ENCODE measurements at regions not wholly inside any gene's neighbourhood (a gene's known extent, or its start where the extent isn't known, plus 50 kb on each side); places are given as distances from the start of the nearest gene placed in this dataset.
A peak's percentile ranks its signal among the peaks of the same experiment; 100 is the strongest.

DNA sequence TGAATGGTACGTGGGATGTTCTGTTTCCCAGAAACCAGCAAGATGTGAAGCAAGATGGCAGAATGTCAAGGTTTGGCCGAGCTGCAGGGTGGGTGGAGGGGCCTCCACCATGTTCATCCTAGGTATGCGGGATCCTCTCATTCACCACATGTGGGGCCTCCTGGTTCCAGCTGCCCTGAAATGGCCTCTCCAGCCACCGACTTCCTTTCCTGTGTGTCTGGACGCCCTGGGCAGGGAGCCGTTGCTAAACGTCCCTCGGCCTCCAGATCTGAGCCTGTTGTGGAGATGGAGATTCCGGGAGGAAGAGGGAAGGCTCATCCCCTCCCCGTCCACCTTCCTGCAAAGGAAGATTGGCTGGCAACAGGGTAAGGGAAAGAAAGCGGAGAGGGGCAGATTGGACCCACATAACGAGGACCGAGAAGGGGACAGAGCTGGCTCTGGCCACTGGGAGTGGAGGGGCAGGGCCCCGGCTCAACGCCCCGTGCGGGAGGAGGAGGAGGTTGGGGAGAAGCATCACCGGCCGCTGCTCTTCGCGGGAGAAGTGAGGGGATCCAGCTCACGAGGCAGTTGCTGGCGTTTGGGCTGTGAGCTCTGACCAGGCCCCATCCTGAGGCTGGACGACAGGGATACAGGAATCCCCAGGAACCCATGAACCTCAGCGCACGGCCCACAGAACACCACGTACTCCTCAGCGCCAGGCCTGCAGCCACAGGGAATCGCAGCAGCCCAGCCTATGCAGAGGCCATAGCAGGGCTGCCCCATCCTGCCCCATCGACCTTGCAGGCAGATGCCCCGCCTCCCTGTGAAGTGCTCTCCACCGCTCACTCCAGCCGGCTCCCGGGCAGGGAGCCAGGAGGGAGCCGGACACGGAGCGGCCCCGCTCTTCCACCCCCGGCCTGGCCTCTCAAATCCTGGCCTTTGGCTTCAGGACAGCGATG lies 98.3 kb downstream of the FOXL3 start:
- no peaks in the 10 kb centered on the region for H3K4me1 ChIP-seq
- no peaks in the 10 kb centered on the region for H3K9me3 ChIP-seq
- H3K36me3 ChIP-seq = no peaks in the 10 kb centered on the region
- intact Hi-C loops (cut with DNase I) = no loop called here
- TF ChIP-seq, protein P1, sequence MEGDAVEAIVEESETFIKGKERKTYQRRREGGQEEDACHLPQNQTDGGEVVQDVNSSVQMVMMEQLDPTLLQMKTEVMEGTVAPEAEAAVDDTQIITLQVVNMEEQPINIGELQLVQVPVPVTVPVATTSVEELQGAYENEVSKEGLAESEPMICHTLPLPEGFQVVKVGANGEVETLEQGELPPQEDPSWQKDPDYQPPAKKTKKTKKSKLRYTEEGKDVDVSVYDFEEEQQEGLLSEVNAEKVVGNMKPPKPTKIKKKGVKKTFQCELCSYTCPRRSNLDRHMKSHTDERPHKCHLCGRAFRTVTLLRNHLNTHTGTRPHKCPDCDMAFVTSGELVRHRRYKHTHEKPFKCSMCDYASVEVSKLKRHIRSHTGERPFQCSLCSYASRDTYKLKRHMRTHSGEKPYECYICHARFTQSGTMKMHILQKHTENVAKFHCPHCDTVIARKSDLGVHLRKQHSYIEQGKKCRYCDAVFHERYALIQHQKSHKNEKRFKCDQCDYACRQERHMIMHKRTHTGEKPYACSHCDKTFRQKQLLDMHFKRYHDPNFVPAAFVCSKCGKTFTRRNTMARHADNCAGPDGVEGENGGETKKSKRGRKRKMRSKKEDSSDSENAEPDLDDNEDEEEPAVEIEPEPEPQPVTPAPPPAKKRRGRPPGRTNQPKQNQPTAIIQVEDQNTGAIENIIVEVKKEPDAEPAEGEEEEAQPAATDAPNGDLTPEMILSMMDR (IDR thresholded peaks at IDR 0.05) = no peak
- H3K27me3 ChIP-seq = no peaks in the 10 kb centered on the region
- peak; percentile 13 for DNase-seq
- no peak overlapping the region for H3K4me3 ChIP-seq
- no peak overlapping the region for H3K27ac ChIP-seq
- no peak overlapping the region for H3K9ac ChIP-seq (ENCODE audit: low read depth in 2 of 2, low read length in 2 of 2)

DNA sequence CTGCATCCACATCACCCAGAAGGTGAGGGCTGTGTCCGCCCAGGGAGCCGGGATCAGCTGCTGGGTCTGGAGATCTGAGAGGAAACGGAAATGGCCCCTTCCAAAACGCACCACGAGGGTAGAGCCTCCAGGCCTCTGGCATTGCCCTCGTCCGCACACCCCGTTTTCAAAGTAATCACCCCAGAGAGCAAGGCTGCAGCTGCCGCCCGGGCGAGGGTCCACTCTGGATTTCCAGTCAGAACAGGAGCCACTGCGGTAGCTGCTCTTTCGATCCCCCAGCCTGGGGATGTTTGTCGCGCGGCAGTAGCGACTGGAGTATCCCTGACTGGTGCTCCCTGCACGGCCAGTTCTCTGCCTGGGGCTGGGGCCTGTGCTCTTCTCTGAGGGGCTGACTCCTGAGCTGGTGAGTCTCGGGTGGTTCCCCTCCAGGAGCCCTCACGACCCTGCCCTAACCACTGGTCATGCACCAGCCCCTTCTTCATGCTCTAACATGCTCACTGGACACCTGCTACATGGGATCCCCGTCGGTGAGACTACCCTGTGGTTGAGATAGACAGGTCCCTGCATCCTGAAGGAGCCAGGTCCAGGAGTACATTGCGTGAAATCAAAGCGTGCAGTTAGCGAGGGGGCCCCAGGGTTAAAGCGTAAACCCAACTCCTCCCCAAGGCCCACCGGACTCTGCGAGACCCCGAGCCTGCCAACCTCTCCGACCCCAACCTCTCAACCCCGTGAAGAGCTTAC lies 99.2 kb downstream of the FOXL3 start:
- no peak overlapping the region for H3K4me3 ChIP-seq
- intact Hi-C loops (cut with DNase I) = no loop called here
- DNase-seq = peak; percentile 12
- no peak overlapping the region for H3K9ac ChIP-seq (ENCODE audit: low read depth in 2 of 2, low read length in 2 of 2)
- no peaks in the 10 kb centered on the region for H3K36me3 ChIP-seq
- no peaks in the 10 kb centered on the region for H3K4me1 ChIP-seq
- no peaks in the 10 kb centered on the region for H3K27me3 ChIP-seq
- H3K27ac ChIP-seq = no peak overlapping the region
- TF ChIP-seq, protein P1 (IDR thresholded peaks at IDR 0.05) = no peak
- H3K9me3 ChIP-seq = no peaks in the 10 kb centered on the region

DNA sequence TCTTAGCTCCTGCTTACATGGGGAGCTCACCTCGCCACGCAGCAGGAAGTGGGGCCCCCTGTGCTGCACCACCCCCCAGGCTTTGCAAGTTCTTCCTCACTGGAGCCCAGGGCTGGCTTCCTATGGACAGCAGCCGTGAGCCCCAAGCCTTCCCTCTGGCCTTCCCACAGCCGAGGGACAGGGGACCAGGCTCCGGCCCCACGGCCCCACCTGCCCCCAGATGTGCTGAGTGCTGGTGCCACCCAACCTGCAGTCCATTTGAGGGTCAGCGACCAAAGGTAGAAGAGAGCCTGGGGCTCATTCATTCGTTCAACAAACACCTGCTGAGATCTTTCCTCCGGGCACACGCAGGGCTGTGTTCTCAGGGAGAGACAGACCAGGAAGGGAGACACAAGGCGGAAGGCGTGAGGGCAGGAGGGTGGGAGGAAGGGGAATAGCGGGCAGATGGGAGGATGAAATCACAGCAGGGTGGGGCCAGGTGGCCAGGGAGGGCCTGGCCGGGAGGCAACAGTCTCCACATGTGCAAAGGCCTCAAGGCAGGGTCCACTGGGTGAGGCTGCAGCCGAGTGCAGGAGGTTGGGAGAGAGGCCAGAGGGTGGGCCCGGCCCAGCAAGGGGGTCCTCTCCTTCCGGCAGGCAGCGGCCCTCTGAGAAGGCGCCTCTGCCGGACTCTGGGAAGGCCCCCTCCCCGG lies 100.1 kb downstream of the FOXL3 start:
- intact Hi-C loops (cut with DNase I) = no loop called here
- Histone ChIP-seq H3K27me3 (no peaks in the 10 kb centered on the region), H3K9me3 (no peaks in the 10 kb centered on the region), H3K4me1 (no peaks in the 10 kb centered on the region), H3K4me3 (no peak overlapping the region), H3K36me3 (no peaks in the 10 kb centered on the region), H3K9ac (ENCODE audit: low read depth in 2 of 2, low read length in 2 of 2) (no peak overlapping the region), H3K27ac (no peak overlapping the region)
- TF ChIP-seq, protein P1 (IDR thresholded peaks at IDR 0.05) = no peak
- DNase-seq = peak; percentile 19

DNA sequence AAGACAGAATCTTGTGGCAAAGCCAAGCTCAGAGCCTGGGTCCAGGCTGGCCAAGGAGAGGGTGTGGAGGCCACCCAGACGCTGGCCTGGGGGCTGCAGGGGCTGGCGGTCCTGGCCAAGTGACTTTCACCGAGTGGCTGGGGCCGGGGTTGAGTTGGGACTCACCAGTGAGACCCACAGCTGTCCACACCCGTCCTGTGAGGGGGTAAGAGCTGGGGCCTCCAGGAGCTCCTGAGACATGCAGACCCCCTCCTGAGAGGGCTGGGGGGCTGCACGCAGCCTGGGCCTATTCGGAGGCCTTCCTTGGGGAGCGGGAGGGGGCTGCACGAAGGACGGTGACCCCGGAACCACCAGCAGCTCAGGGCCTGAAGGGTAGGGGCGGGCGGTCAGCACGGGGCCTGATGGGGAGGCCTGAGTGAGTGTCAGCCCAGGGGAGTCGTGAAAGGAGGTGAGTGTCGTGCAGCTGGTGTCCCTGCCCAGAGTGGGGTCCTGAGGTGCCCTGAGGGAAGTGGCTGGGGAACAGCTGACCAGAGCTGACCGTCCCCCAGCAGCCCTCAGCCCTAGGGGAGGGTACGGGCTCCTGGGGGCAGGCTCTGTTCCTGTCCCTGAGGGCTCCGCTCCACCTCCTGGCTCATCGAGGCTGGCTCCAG lies 100.9 kb downstream of the FOXL3 start:
- Histone ChIP-seq H3K36me3 (no peaks in the 10 kb centered on the region), H3K27ac (no peak overlapping the region), H3K4me1 (no peaks in the 10 kb centered on the region), H3K9ac (ENCODE audit: low read depth in 2 of 2, low read length in 2 of 2) (no peak overlapping the region), H3K4me3 (no peak overlapping the region), H3K27me3 (no peaks in the 10 kb centered on the region), H3K9me3 (no peaks in the 10 kb centered on the region)
- intact Hi-C loops (cut with DNase I) = no loop called here
- TF ChIP-seq, protein P1 (IDR thresholded peaks at IDR 0.05) = no peak
- DNase-seq = peak; percentile 12

DNA sequence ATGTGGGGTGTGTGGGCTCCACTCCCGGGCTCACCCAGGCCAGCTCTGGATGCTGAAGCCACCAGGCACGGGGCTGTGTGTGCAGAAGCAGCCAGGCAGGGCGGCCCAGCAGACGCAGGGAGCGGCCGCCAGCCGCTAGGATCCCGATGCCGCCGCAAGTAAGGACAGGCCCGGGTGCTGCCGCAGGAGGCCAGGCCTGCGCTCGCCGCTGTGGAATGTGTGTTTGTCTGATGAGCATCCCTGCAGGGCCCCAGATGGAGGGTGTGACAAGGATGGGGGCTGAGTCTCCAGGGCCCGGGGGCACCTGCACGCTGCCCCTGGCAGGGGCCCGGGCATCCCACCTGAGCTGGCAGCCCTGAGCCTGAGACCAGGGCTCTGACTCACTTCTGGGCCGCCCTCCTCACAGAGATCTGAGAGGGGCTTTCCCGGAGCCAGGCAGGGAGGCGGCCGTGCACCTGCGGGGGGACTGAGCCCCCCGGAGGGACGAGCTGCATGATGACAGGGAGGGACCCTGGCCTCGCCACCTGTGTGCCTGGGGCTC lies 101.5 kb downstream of the FOXL3 start:
- TF ChIP-seq, protein P1 (IDR thresholded peaks at IDR 0.05) = no peak
- Histone ChIP-seq H3K4me1 (no peaks in the 10 kb centered on the region), H3K9ac (ENCODE audit: low read depth in 2 of 2, low read length in 2 of 2) (no peak overlapping the region), H3K27me3 (no peaks in the 10 kb centered on the region), H3K9me3 (no peaks in the 10 kb centered on the region), H3K27ac (no peak overlapping the region), H3K4me3 (no peak overlapping the region), H3K36me3 (no peaks in the 10 kb centered on the region)
- DNase-seq = peak; percentile 13
- intact Hi-C loops (cut with DNase I) = no loop called here
